NCI-H446 (cell line): ENCODE measurements at regions not wholly inside any gene's neighbourhood (a gene's known extent, or its start where the extent isn't known, plus 50 kb on each side); places are given as distances from the start of the nearest gene placed in this dataset.
"Not testable (repeated sequence)": the region's sequence is repeated elsewhere in the genome, so short reads cannot be mapped to it uniquely, and the experiment has no call there.

Source experiments
- DNase-seq, 2 experiments: peaks; one replicate each; lab custom pipeline; 2025; lab: John Stamatoyannopoulos, UW

GRCh38 chr2:180306346-180306745 is 299.2 kb upstream of the CWC22 start:
- DNase-seq, result no peak

GRCh38 chr2:180291552-180292421 is 284.7 kb upstream of the CWC22 start:
- no peak for DNase-seq

GRCh38 chr2:180291060-180291459 is 284.0 kb upstream of the CWC22 start:
- peak in 1 of 2 experiments; percentile 52 for DNase-seq

GRCh38 chr2:180289627-180290026 is 282.5 kb upstream of the CWC22 start:
- DNase-seq, result no peak

GRCh38 chr2:180279581-180279980 is 272.5 kb upstream of the CWC22 start:
- DNase-seq, result no peak

GRCh38 chr2:180276733-180277132 is 269.6 kb upstream of the CWC22 start:
- no peak for DNase-seq

- DNase-seq, result no peak
Measured at GRCh38 chr2:180268006-180268405, 260.9 kb upstream of the CWC22 start.

GRCh38 chr2:180261976-180262375 is 254.9 kb upstream of the CWC22 start:
- no peak for DNase-seq

GRCh38 chr2:180258579-180258978 is 251.5 kb upstream of the CWC22 start:
- DNase-seq, result no peak

- no peak for DNase-seq
Measured at GRCh38 chr2:180258041-180258537, 251.0 kb upstream of the CWC22 start.

- no peak for DNase-seq
Measured at GRCh38 chr2:180257247-180257646, 250.2 kb upstream of the CWC22 start.

- no peak for DNase-seq
Measured at GRCh38 chr2:180255981-180256380, 248.9 kb upstream of the CWC22 start.

- no peak for DNase-seq
Measured at GRCh38 chr2:180254872-180255271, 247.8 kb upstream of the CWC22 start.

GRCh38 chr2:180247658-180248057 is 240.6 kb upstream of the CWC22 start:
- DNase-seq, result no peak

GRCh38 chr2:180246268-180246667 is 239.2 kb upstream of the CWC22 start:
- DNase-seq, result no peak

GRCh38 chr2:180240774-180241173 is 233.7 kb upstream of the CWC22 start:
- DNase-seq, result peak in 1 of 2 experiments; percentile 11

- no peak for DNase-seq
Measured at GRCh38 chr2:180238729-180239128, 231.6 kb upstream of the CWC22 start.

GRCh38 chr2:180236061-180236460 is 229.0 kb upstream of the CWC22 start:
- DNase-seq, result not testable (repeated sequence)

- DNase-seq, result not testable (repeated sequence)
Measured at GRCh38 chr2:180235506-180235905, 228.4 kb upstream of the CWC22 start.

GRCh38 chr2:180234991-180235390 is 227.9 kb upstream of the CWC22 start:
- not testable (repeated sequence) for DNase-seq

- DNase-seq, result no peak
Measured at GRCh38 chr2:180231015-180231414, 223.9 kb upstream of the CWC22 start.

GRCh38 chr2:180227461-180227860 is 220.4 kb upstream of the CWC22 start:
- no peak for DNase-seq

- DNase-seq, result no peak
Measured at GRCh38 chr2:180225118-180225517, 218.0 kb upstream of the CWC22 start.

GRCh38 chr2:180222644-180223043 is 215.5 kb upstream of the CWC22 start:
- peak; percentile 76 to 84 for DNase-seq
